GM18502 (cell line): ENCODE measurements at regions not wholly inside any gene's neighbourhood (a gene's known extent, or its start where the extent isn't known, plus 50 kb on each side); places are given as distances from the start of the nearest gene placed in this dataset.

Experiments
- ATAC-seq: cut with Tn5 transposase; IDR thresholded peaks from one replicate; pipeline ENCODE4 v1.9.1; 2021; ENCODE audit warnings: mild to moderate bottlenecking; ENCODE audit not compliant: unreplicated experiment, poor library complexity

- no peak for ATAC-seq
These were observed 90.6 kb upstream of the SYNDIG1 start for GRCh38 chr20:24378661-24379483.

GRCh38 chr20:24376311-24377099 lies 92.9 kb upstream of the SYNDIG1 start:
- ATAC-seq = no peak

- no peak for ATAC-seq
These were observed 96.1 kb upstream of the SYNDIG1 start for GRCh38 chr20:24373372-24373771.

GRCh38 chr20:24370911-24371695 lies 98.3 kb upstream of the SYNDIG1 start:
- ATAC-seq = no peak

- no peak for ATAC-seq
These were observed 99.2 kb upstream of the SYNDIG1 start for GRCh38 chr20:24370249-24370648.

- ATAC-seq = no peak
These were observed 101.2 kb upstream of the SYNDIG1 start for GRCh38 chr20:24368253-24368652.

GRCh38 chr20:24366336-24367004 lies 103.0 kb upstream of the SYNDIG1 start:
- ATAC-seq = no peak

- ATAC-seq = no peak
These were observed 103.8 kb upstream of the SYNDIG1 start for GRCh38 chr20:24365670-24366069.

GRCh38 chr20:24364482-24364881 lies 104.9 kb upstream of the SYNDIG1 start:
- no peak for ATAC-seq

- ATAC-seq = no peak
These were observed 106.4 kb upstream of the SYNDIG1 start for GRCh38 chr20:24363031-24363430.

- no peak for ATAC-seq
These were observed 107.3 kb upstream of the SYNDIG1 start for GRCh38 chr20:24362080-24362479.

GRCh38 chr20:24361541-24361940 lies 107.9 kb upstream of the SYNDIG1 start:
- no peak for ATAC-seq

GRCh38 chr20:24360531-24360930 lies 108.9 kb upstream of the SYNDIG1 start:
- ATAC-seq = no peak

- no peak for ATAC-seq
These were observed 110.0 kb upstream of the SYNDIG1 start for GRCh38 chr20:24359321-24360027.

GRCh38 chr20:24357931-24358330 lies 111.5 kb upstream of the SYNDIG1 start:
- ATAC-seq = no peak

GRCh38 chr20:24357177-24357576 lies 112.3 kb upstream of the SYNDIG1 start:
- ATAC-seq = no peak

- no peak for ATAC-seq
These were observed 116.2 kb upstream of the SYNDIG1 start for GRCh38 chr20:24353135-24353690.

GRCh38 chr20:24350923-24351368 lies 118.5 kb upstream of the SYNDIG1 start:
- no peak for ATAC-seq

GRCh38 chr20:24341781-24342180 lies 127.6 kb upstream of the SYNDIG1 start:
- no peak for ATAC-seq
